Panc1 (cell line): ENCODE measurements at regions not wholly inside any gene's neighbourhood (a gene's known extent, or its start where the extent isn't known, plus 50 kb on each side); places are given as distances from the start of the nearest gene placed in this dataset.

Experiments
- POLR2AphosphoS5 ChIP-seq: IDR thresholded peaks from 2 replicates; pipeline ENCODE4 v1.6.1; 2012; ENCODE audit warnings: mild to moderate bottlenecking, low read depth, low read length, moderate library complexity
- SIN3A ChIP-seq: IDR thresholded peaks from 2 replicates; pipeline ENCODE4 v1.6.1; 2012; ENCODE audit warnings: low read depth, mild to moderate bottlenecking, low read length, moderate library complexity, borderline replicate concordance; ENCODE audit not compliant: insufficient read depth
- TF ChIP-seq, protein P1 (sequence below): fragments of 450-650 bp; IDR thresholded peaks from 2 replicates; pipeline ENCODE4 v1.5.1; 2017; ENCODE audit warnings: mild to moderate bottlenecking
- TF ChIP-seq, protein P2 (sequence below), 2 experiments: IDR thresholded peaks; 2 replicates each; pipeline ENCODE4 v1.6.1; 2011 to 2012; ENCODE audit warnings: low read depth in 2 of 2, control low read depth in 1 of 2, low read length in 1 of 2, mild to moderate bottlenecking in 1 of 2, moderate library complexity in 1 of 2; ENCODE audit not compliant: insufficient read depth in 1 of 2

DNA sequence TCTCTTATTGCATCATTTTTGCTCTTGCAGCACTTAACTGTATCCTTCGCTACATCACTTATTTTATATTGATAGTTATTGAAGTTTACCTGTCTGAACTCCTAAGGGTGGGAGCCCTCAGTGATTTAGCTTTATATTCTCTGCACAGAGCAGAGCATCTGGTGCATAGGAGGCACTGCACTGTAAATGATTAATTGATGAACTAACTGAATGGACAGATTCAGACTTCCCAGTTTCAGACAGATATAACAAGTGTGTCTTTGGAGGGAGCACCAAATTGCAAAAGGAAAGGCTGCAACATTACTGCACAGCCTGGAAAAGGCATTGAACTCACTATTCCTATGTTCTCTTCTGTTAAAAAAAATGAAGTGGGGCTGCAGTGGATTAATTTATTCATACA is 160.3 kb downstream of the EDN1 start:
- TF ChIP-seq, protein P1, sequence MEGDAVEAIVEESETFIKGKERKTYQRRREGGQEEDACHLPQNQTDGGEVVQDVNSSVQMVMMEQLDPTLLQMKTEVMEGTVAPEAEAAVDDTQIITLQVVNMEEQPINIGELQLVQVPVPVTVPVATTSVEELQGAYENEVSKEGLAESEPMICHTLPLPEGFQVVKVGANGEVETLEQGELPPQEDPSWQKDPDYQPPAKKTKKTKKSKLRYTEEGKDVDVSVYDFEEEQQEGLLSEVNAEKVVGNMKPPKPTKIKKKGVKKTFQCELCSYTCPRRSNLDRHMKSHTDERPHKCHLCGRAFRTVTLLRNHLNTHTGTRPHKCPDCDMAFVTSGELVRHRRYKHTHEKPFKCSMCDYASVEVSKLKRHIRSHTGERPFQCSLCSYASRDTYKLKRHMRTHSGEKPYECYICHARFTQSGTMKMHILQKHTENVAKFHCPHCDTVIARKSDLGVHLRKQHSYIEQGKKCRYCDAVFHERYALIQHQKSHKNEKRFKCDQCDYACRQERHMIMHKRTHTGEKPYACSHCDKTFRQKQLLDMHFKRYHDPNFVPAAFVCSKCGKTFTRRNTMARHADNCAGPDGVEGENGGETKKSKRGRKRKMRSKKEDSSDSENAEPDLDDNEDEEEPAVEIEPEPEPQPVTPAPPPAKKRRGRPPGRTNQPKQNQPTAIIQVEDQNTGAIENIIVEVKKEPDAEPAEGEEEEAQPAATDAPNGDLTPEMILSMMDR, result no peak
- no peak for TF ChIP-seq POLR2AphosphoS5
- TF ChIP-seq SIN3A, result no peak
- TF ChIP-seq, protein P2, sequence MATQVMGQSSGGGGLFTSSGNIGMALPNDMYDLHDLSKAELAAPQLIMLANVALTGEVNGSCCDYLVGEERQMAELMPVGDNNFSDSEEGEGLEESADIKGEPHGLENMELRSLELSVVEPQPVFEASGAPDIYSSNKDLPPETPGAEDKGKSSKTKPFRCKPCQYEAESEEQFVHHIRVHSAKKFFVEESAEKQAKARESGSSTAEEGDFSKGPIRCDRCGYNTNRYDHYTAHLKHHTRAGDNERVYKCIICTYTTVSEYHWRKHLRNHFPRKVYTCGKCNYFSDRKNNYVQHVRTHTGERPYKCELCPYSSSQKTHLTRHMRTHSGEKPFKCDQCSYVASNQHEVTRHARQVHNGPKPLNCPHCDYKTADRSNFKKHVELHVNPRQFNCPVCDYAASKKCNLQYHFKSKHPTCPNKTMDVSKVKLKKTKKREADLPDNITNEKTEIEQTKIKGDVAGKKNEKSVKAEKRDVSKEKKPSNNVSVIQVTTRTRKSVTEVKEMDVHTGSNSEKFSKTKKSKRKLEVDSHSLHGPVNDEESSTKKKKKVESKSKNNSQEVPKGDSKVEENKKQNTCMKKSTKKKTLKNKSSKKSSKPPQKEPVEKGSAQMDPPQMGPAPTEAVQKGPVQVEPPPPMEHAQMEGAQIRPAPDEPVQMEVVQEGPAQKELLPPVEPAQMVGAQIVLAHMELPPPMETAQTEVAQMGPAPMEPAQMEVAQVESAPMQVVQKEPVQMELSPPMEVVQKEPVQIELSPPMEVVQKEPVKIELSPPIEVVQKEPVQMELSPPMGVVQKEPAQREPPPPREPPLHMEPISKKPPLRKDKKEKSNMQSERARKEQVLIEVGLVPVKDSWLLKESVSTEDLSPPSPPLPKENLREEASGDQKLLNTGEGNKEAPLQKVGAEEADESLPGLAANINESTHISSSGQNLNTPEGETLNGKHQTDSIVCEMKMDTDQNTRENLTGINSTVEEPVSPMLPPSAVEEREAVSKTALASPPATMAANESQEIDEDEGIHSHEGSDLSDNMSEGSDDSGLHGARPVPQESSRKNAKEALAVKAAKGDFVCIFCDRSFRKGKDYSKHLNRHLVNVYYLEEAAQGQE (IDR thresholded peaks at IDR 0.05; ENCODE audit: insufficient read depth in 1 of 2, low read depth in 2 of 2, low read length in 1 of 2), result no peak
